Stimulated activated naive B cell treated with anti-CD40 and anti-IgM and Interleukin-4, amounts not matched to agents 10 μg/mL and 1 μg/mL and 100 μg/mL, for 72 hours (primary cell): ENCODE measurements at regions not wholly inside any gene's neighbourhood (a gene's known extent, or its start where the extent isn't known, plus 50 kb on each side); places are given as distances from the start of the nearest gene placed in this dataset.
A peak's percentile ranks its signal among the peaks of the same experiment; 100 is the strongest.

Experiments used
- ATAC-seq, 2 donors: fragments of 150-1000 bp; cut with Tn5 transposase; replicated peaks; 2 replicates each; pipeline ENCODE4 v1.10.0; 2021; ENCODE audit warnings: moderate library complexity in 1 of 2
- DNase-seq: peaks from one replicate; pipeline ENCODE4 v3.0.0; 2021
- H3K27ac Mint-ChIP-seq: one replicate; pipeline ENCODE4 v1.8.0; 2022; ENCODE audit warnings: mild to moderate bottlenecking, mixed read lengths
- H3K27me3 Mint-ChIP-seq, 2 donors: one replicate each; pipeline ENCODE4 v1.8.0; 2022; ENCODE audit warnings: mixed read lengths in 2 of 2
- H3K36me3 Mint-ChIP-seq, 2 donors: one replicate each; pipeline ENCODE4 v1.8.0; 2022; ENCODE audit warnings: mixed read lengths in 2 of 2, mild to moderate bottlenecking in 1 of 2
- H3K4me1 Mint-ChIP-seq, 2 donors: one replicate each; pipeline ENCODE4 v1.8.0; 2022; ENCODE audit warnings: mixed read lengths in 2 of 2, mild to moderate bottlenecking in 1 of 2
- H3K4me3 Mint-ChIP-seq, 2 donors: one replicate each; pipeline ENCODE4 v1.8.0; 2022; ENCODE audit warnings: mild to moderate bottlenecking in 2 of 2, mixed read lengths in 2 of 2, moderate library complexity in 1 of 2
- H3K9me3 Mint-ChIP-seq, 2 donors: one replicate each; pipeline ENCODE4 v1.8.0; 2022; ENCODE audit warnings: mixed read lengths in 2 of 2, mild to moderate bottlenecking in 1 of 2

- H3K27me3 Mint-ChIP-seq = peaks cover 0 to 11% of the 10 kb centered on the region in 2 donors
- no peaks in the 10 kb centered on the region for H3K9me3 Mint-ChIP-seq
- no peak for DNase-seq
- no peak overlapping the region for H3K27ac Mint-ChIP-seq
- H3K4me1 Mint-ChIP-seq = no peaks in the 10 kb centered on the region
- no peak overlapping the region for H3K4me3 Mint-ChIP-seq
- no peaks in the 10 kb centered on the region for H3K36me3 Mint-ChIP-seq
- no peak for ATAC-seq
These were observed 133.7 kb downstream of the DMAC1 start for GRCh38 chr9:7665874-7666273.

DNA sequence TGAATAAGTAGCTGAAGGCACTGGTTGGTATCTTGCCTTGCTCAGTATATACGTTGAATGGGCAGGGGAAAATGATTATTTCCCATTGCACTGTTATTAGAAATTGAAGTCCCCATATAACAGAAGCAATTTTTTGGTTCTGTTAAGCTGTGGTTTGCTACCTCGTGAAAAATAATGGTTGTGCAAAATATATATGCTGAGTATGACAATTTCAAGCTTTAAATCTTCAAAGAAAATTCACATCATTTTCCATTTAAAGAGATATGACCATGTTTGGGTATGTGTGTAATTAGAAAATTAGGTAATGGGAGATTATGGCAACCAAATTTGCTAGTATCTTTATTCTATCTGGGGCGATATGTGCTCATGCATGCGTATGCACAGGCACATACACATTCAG, 139.8 kb downstream of the DMAC1 start:
- no peaks in the 10 kb centered on the region for H3K4me1 Mint-ChIP-seq
- DNase-seq (no peak), ATAC-seq (no peak)
- no peak overlapping the region for H3K27ac Mint-ChIP-seq
- no peak overlapping the region for H3K4me3 Mint-ChIP-seq
- H3K27me3 Mint-ChIP-seq = peaks cover 0 to 7% of the 10 kb centered on the region in 2 donors
- H3K36me3 Mint-ChIP-seq = peaks cover 3 to 4% of the 10 kb centered on the region in 2 donors
- peaks cover 0 to 2% of the 10 kb centered on the region in 2 donors for H3K9me3 Mint-ChIP-seq

DNA sequence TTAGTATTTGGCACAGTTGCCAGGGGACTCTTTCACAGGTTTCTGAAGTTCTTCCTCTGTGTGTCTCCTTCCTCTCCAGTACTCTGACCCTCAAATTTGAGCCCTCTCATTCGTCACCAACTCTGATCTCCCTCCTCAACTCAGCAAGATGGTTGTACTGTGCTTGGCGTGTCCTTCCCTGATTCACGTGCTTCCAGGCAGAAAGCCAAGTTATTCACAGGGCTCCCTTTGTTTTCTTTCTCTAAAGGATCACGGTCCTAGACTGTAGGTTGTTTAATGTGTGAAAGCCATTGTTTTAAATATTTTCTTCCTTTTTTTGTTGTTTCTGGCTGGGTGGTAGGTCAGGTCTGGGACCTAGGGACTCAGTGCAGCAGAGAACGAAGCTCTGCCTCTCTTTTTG, 142.9 kb downstream of the DMAC1 start:
- Mint-ChIP-seq H3K27me3 (no peaks in the 10 kb centered on the region), H3K27ac (no peak overlapping the region), H3K36me3 (peaks cover 3 to 4% of the 10 kb centered on the region in 2 donors), H3K4me3 (no peak overlapping the region), H3K9me3 (peaks cover 0 to 2% of the 10 kb centered on the region in 2 donors), H3K4me1 (peaks cover 8 to 10% of the 10 kb centered on the region in 2 donors)
- ATAC-seq (no peak), DNase-seq (no peak)

GRCh38 chr9:7653262-7653661, 146.3 kb downstream of the DMAC1 start:
- Mint-ChIP-seq H3K27ac (no peak overlapping the region), H3K36me3 (peaks cover 3 to 4% of the 10 kb centered on the region in 2 donors), H3K4me3 (no peak overlapping the region), H3K9me3 (peaks cover 0 to 2% of the 10 kb centered on the region in 2 donors), H3K27me3 (no peaks in the 10 kb centered on the region), H3K4me1 (peaks cover 8 to 10% of the 10 kb centered on the region in 2 donors)
- DNase-seq (no peak), ATAC-seq (peak; percentile 29 to 47)

GRCh38 chr9:7640231-7640630, 159.3 kb downstream of the DMAC1 start:
- peaks cover 8 to 13% of the 10 kb centered on the region in 2 donors for H3K9me3 Mint-ChIP-seq
- H3K27ac Mint-ChIP-seq = no peak overlapping the region
- peaks cover 0 to 2% of the 10 kb centered on the region in 2 donors for H3K36me3 Mint-ChIP-seq
- DNase-seq (no peak), ATAC-seq (no peak)
- H3K4me3 Mint-ChIP-seq = no peak overlapping the region
- H3K27me3 Mint-ChIP-seq = no peaks in the 10 kb centered on the region
- H3K4me1 Mint-ChIP-seq = no peaks in the 10 kb centered on the region

- DNase-seq (no peak), ATAC-seq (no peak)
- Mint-ChIP-seq H3K4me3 (no peak overlapping the region), H3K27me3 (no peaks in the 10 kb centered on the region), H3K36me3 (no peaks in the 10 kb centered on the region), H3K9me3 (peaks cover 3 to 5% of the 10 kb centered on the region in 2 donors), H3K27ac (no peak overlapping the region), H3K4me1 (no peaks in the 10 kb centered on the region)
These were observed 160.1 kb downstream of the DMAC1 start for GRCh38 chr9:7639471-7639870.

GRCh38 chr9:7636838-7637467, 162.6 kb downstream of the DMAC1 start:
- no peaks in the 10 kb centered on the region for H3K4me1 Mint-ChIP-seq
- H3K4me3 Mint-ChIP-seq = no peak overlapping the region
- ATAC-seq (no peak), DNase-seq (no peak)
- peaks cover 3% of the 10 kb centered on the region in 2 donors for H3K9me3 Mint-ChIP-seq
- H3K36me3 Mint-ChIP-seq = no peaks in the 10 kb centered on the region
- peaks cover 0 to 4% of the 10 kb centered on the region in 2 donors for H3K27me3 Mint-ChIP-seq
- no peak overlapping the region for H3K27ac Mint-ChIP-seq

GRCh38 chr9:7636309-7636708, 163.3 kb downstream of the DMAC1 start:
- Mint-ChIP-seq H3K9me3 (peaks cover 3 to 6% of the 10 kb centered on the region in 2 donors), H3K27ac (no peak overlapping the region), H3K4me1 (no peaks in the 10 kb centered on the region), H3K27me3 (peaks cover 0 to 4% of the 10 kb centered on the region in 2 donors), H3K36me3 (peaks cover 0 to 1% of the 10 kb centered on the region in 2 donors), H3K4me3 (no peak overlapping the region)
- DNase-seq (no peak), ATAC-seq (no peak)

DNA sequence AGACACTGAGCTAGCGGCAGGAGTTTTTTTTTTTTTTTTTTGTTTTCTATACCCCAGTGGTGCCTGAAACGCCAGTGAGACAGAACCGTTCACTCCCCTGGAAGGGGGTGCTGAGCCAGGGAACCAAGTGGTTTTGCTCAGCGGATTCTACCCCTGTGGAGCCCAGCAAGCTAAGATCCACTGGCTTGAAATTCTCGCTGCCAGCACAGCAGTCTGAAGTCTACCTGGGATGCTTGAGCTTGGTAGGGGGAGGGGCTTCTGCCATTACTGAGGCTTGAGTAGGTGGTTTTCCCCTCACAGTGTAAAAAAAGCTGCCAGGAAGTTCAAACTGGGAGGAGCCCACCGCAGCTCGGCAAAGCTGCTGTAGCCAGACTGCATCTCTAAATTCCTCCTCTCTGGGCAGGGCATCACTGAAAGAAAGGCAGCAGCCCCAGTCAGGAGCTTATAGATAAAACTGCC, 173.0 kb downstream of the DMAC1 start:
- peaks cover 0 to 18% of the 10 kb centered on the region in 2 donors for H3K27me3 Mint-ChIP-seq
- peaks cover 16 to 27% of the 10 kb centered on the region in 2 donors for H3K9me3 Mint-ChIP-seq
- H3K27ac Mint-ChIP-seq = peak overlapping the region; percentile 31
- DNase-seq = peak; percentile 21
- peak overlapping the region; percentile 55 to 63 for H3K4me3 Mint-ChIP-seq
- peaks cover 3 to 29% of the 10 kb centered on the region in 2 donors for H3K36me3 Mint-ChIP-seq
- peaks cover 17 to 20% of the 10 kb centered on the region in 2 donors for H3K4me1 Mint-ChIP-seq
- ATAC-seq = peak in 1 of 2 donors; percentile 57

DNA sequence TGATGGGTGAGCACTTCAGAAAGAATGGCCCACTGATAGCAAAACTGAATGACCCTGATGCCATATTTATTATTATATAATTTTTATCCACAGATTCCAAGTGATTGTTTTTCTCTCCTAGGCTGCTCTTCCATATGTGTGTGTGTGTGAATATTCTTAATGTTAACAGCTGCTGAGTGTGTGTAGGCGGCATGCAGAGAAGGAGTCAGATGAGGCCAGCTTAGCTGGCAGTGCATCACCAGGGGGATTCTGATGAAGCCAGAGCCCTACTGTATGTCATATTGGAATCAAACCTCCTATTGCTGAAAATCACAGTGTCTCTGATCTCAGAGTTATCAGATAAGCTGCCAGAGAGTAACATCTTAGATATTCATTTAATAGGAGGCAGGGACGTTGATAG, 177.1 kb downstream of the DMAC1 start:
- Mint-ChIP-seq H3K4me3 (no peak overlapping the region), H3K27ac (no peak overlapping the region), H3K27me3 (peaks cover 0 to 7% of the 10 kb centered on the region in 2 donors), H3K9me3 (peaks cover 6 to 9% of the 10 kb centered on the region in 2 donors), H3K4me1 (peaks cover 17 to 18% of the 10 kb centered on the region in 2 donors), H3K36me3 (peaks cover 2 to 5% of the 10 kb centered on the region in 2 donors)
- DNase-seq (no peak), ATAC-seq (no peak)

- Mint-ChIP-seq H3K36me3 (no peaks in the 10 kb centered on the region), H3K27ac (no peak overlapping the region), H3K4me3 (no peak overlapping the region), H3K27me3 (peaks cover 0 to 15% of the 10 kb centered on the region in 2 donors), H3K4me1 (peaks cover 8 to 15% of the 10 kb centered on the region in 2 donors), H3K9me3 (peaks cover 0 to 2% of the 10 kb centered on the region in 2 donors)
- DNase-seq (no peak), ATAC-seq (no peak)
These were observed 184.2 kb downstream of the DMAC1 start for GRCh38 chr9:7615344-7615743.

GRCh38 chr9:7613931-7614330, 185.6 kb downstream of the DMAC1 start:
- Mint-ChIP-seq H3K4me1 (peaks cover 8 to 15% of the 10 kb centered on the region in 2 donors), H3K27ac (no peak overlapping the region), H3K4me3 (no peak overlapping the region), H3K9me3 (peaks cover 0 to 2% of the 10 kb centered on the region in 2 donors), H3K27me3 (peaks cover 0 to 15% of the 10 kb centered on the region in 2 donors), H3K36me3 (no peaks in the 10 kb centered on the region)
- ATAC-seq (no peak), DNase-seq (no peak)

GRCh38 chr9:7608261-7608660, 191.3 kb downstream of the DMAC1 start:
- peaks cover 0 to 2% of the 10 kb centered on the region in 2 donors for H3K9me3 Mint-ChIP-seq
- peaks cover 6 to 11% of the 10 kb centered on the region in 2 donors for H3K4me1 Mint-ChIP-seq
- no peak overlapping the region for H3K4me3 Mint-ChIP-seq
- no peak overlapping the region for H3K27ac Mint-ChIP-seq
- peaks cover 0 to 9% of the 10 kb centered on the region in 2 donors for H3K27me3 Mint-ChIP-seq
- ATAC-seq = no peak
- DNase-seq = no peak
- no peaks in the 10 kb centered on the region for H3K36me3 Mint-ChIP-seq

- DNase-seq (no peak), ATAC-seq (no peak)
- H3K27ac Mint-ChIP-seq = no peak overlapping the region
- H3K36me3 Mint-ChIP-seq = no peaks in the 10 kb centered on the region
- H3K27me3 Mint-ChIP-seq = peaks cover 0 to 7% of the 10 kb centered on the region in 2 donors
- peaks cover 0 to 2% of the 10 kb centered on the region in 2 donors for H3K9me3 Mint-ChIP-seq
- H3K4me3 Mint-ChIP-seq = no peak overlapping the region
- H3K4me1 Mint-ChIP-seq = peaks cover 6% of the 10 kb centered on the region in 2 donors
These were observed 192.2 kb downstream of the DMAC1 start for GRCh38 chr9:7607421-7607820.

DNA sequence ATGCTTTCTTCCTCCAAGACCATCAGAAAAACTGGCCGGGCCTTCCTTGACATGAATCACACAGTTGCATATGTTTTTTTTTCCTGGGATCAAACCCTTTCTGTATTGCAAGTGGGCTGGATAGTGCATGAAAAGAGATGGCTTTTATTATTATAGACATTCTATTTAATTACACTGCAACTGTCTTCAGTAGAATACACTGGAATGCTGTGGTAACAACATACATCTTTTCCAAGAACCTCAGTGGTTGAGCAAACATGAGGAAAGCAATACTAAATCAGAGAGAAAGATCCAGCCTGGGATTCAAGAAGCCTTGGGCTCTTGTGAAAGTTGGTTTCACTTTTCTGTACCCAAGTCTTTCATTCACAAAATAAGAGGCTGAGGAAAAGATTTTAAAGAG, 193.0 kb downstream of the DMAC1 start:
- ATAC-seq (no peak), DNase-seq (no peak)
- Mint-ChIP-seq H3K9me3 (peaks cover 0 to 3% of the 10 kb centered on the region in 2 donors), H3K27me3 (peaks cover 5 to 10% of the 10 kb centered on the region in 2 donors), H3K36me3 (no peaks in the 10 kb centered on the region), H3K4me3 (no peak overlapping the region), H3K4me1 (peaks cover 6 to 9% of the 10 kb centered on the region in 2 donors), H3K27ac (no peak overlapping the region)
